ENCODE measurements at regions not wholly inside any gene's neighbourhood (a gene's known extent, or its start where the extent isn't known, plus 50 kb on each side); places are given as distances from the start of the nearest gene placed in this dataset.

GRCh38 chr12:38431921-38432320 lies 115.3 kb downstream of the ALG10B start:
- TF ChIP-seq CTCF (IDR thresholded peaks at IDR 0.05 in 4 of 5, conservative IDR thresholded peaks at IDR 0.05 in 1 of 5) (no peak), POLR2A (IDR thresholded peaks at IDR 0.05) (no peak)
